ENCODE measurements at regions not wholly inside any gene's neighbourhood (a gene's known extent, or its start where the extent isn't known, plus 50 kb on each side); places are given as distances from the start of the nearest gene placed in this dataset.
"Not testable (repeated sequence)": the region's sequence is repeated elsewhere in the genome, so short reads cannot be mapped to it uniquely, and the experiment has no call there.

GRCh38 chr1:192517716-192518355 is 57.7 kb upstream of the RGS1 start:
- not testable (repeated sequence) for TF ChIP-seq POLR2A, CTCF (IDR thresholded peaks at IDR 0.05)
